Thyroid gland (tissue), 4 donors: ENCODE measurements at regions not wholly inside any gene's neighbourhood (a gene's known extent, or its start where the extent isn't known, plus 50 kb on each side); places are given as distances from the start of the nearest gene placed in this dataset.

Experiments
- CTCF ChIP-seq, 6 experiments: fragments of 200-600 bp in 3 of 6; fragments of 450-650 bp in 3 of 6; sonication (generic) in 3 of 6; IDR thresholded peaks; one replicate each; pipeline ENCODE4 v1.5.1; 2016 to 2019; ENCODE audit warnings: antibody characterized with exemption in 6 of 6, mild to moderate bottlenecking in 2 of 6, inconsistent platforms in 1 of 6, moderate library complexity in 1 of 6
- POLR2A ChIP-seq, 2 donors: fragments of 450-650 bp; IDR thresholded peaks; one replicate each; pipeline ENCODE4 v1.6.1; 2017; ENCODE audit warnings: antibody characterized with exemption in 2 of 2, mild to moderate bottlenecking in 2 of 2, moderate library complexity in 1 of 2

- no peak for TF ChIP-seq POLR2A (IDR thresholded peaks at IDR 0.05)
- TF ChIP-seq CTCF (IDR thresholded peaks at IDR 0.05) = no peak
Observed at GRCh38 chr5:40137223-40137622, 542.5 kb upstream of the PTGER4 start.
